ENCODE measurements at regions not wholly inside any gene's neighbourhood (a gene's known extent, or its start where the extent isn't known, plus 50 kb on each side); places are given as distances from the start of the nearest gene placed in this dataset.

GRCh38 chr6:51323056-51323455 lies 504.4 kb downstream of the TFAP2B start:
- no peak overlapping the region for H2AFZ ChIP-seq (ENCODE audit: low read length)
- no peaks in the 10 kb centered on the region for H3K36me3 ChIP-seq (replicated peaks in 1 of 2; ENCODE audit: control insufficient read depth in 1 of 2, insufficient read depth in 2 of 2, low read length in 2 of 2)
- no peaks in the 10 kb centered on the region for H4K20me1 ChIP-seq (ENCODE audit: insufficient read depth, low read length)
- no peaks in the 10 kb centered on the region for H3K4me1 ChIP-seq (ENCODE audit: insufficient read depth, low read length)
- CTCF ChIA-PET (ENCODE audit: low intra/inter-chr PET ratio, low total read pairs): no interaction called here
- FAIRE-seq (no peak), ATAC-seq (no peak), DNase-seq (ENCODE audit: low spot score) (no peak)
- TF ChIP-seq PLSCR1 (CRISPR knock-in tag; IDR thresholded peaks at IDR 0.05; ENCODE audit: borderline replicate concordance) (no peak), ZNF431 (CRISPR knock-in tag; IDR thresholded peaks at IDR 0.05; ENCODE audit: borderline replicate concordance, low read depth) (no peak), ZGPAT (CRISPR knock-in tag; IDR thresholded peaks at IDR 0.05) (no peak), ZNF337 (CRISPR knock-in tag; IDR thresholded peaks at IDR 0.05; ENCODE audit: borderline replicate concordance, low read depth) (no peak), PITX1 (CRISPR knock-in tag; IDR thresholded peaks at IDR 0.05) (no peak), ZNF674 (CRISPR knock-in tag; IDR thresholded peaks at IDR 0.05; ENCODE audit: low read depth) (no peak), ZNF451 (CRISPR knock-in tag; IDR thresholded peaks at IDR 0.05) (no peak), NR2F1 (CRISPR knock-in tag; IDR thresholded peaks at IDR 0.05) (no peak), ZFP41 (CRISPR knock-in tag; IDR thresholded peaks at IDR 0.05; ENCODE audit: borderline replicate concordance) (no peak), E2F2 (CRISPR knock-in tag; IDR thresholded peaks at IDR 0.05; ENCODE audit: borderline replicate concordance) (no peak), KAT2B (IDR thresholded peaks at IDR 0.05; ENCODE audit: borderline replicate concordance, low read depth, low read length) (no peak), TOPORS (CRISPR knock-in tag; IDR thresholded peaks at IDR 0.05) (no peak), SRY (CRISPR knock-in tag; IDR thresholded peaks at IDR 0.05) (no peak), NFKBIZ (CRISPR knock-in tag; IDR thresholded peaks at IDR 0.05) (no peak), ZNF800 (CRISPR knock-in tag; IDR thresholded peaks at IDR 0.05) (no peak), TRIM24 (CRISPR knock-in tag; IDR thresholded peaks at IDR 0.05) (no peak), THAP11 (CRISPR knock-in tag; IDR thresholded peaks at IDR 0.05) (no peak)
- TF ChIP-seq, protein P1, sequence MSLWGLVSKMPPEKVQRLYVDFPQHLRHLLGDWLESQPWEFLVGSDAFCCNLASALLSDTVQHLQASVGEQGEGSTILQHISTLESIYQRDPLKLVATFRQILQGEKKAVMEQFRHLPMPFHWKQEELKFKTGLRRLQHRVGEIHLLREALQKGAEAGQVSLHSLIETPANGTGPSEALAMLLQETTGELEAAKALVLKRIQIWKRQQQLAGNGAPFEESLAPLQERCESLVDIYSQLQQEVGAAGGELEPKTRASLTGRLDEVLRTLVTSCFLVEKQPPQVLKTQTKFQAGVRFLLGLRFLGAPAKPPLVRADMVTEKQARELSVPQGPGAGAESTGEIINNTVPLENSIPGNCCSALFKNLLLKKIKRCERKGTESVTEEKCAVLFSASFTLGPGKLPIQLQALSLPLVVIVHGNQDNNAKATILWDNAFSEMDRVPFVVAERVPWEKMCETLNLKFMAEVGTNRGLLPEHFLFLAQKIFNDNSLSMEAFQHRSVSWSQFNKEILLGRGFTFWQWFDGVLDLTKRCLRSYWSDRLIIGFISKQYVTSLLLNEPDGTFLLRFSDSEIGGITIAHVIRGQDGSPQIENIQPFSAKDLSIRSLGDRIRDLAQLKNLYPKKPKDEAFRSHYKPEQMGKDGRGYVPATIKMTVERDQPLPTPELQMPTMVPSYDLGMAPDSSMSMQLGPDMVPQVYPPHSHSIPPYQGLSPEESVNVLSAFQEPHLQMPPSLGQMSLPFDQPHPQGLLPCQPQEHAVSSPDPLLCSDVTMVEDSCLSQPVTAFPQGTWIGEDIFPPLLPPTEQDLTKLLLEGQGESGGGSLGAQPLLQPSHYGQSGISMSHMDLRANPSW (CRISPR knock-in tag; IDR thresholded peaks at IDR 0.05; ENCODE audit: borderline replicate concordance): no peak
- BruUV-seq (replicated peaks): no TSS peak
- H3K27ac ChIP-seq (ENCODE audit: extremely low read length, insufficient read depth, low read length): no peak overlapping the region
- no peaks in the 10 kb centered on the region for H3K9me3 ChIP-seq (ENCODE audit: low read length)
- H3K79me2 ChIP-seq (ENCODE audit: insufficient read depth, low read length): no peaks in the 10 kb centered on the region
- no peaks in the 10 kb centered on the region for H3K27me3 ChIP-seq (ENCODE audit: control insufficient read depth in 1 of 2, insufficient read depth in 2 of 2, low read length in 2 of 2)
- WGBS (ENCODE audit: low lambda C conversion rate): 0% methylated on average over 1 of the region's 1 CpG
- intact Hi-C loops (cut with micrococcal nuclease; ENCODE audit: unreplicated experiment) (no loop called here), in situ Hi-C loops (cut with HindIII; ENCODE audit: extremely low pct_ligation_motif_present, low pct_unique_long_range_greater_than_20kb) (no loop called here)
- H3K9ac ChIP-seq (ENCODE audit: insufficient read depth, low read depth, low read length): no peak overlapping the region
- no peak overlapping the region for H3K4me3 ChIP-seq (replicated peaks in 1 of 3; ENCODE audit: insufficient read depth in 1 of 3, low read depth in 2 of 3, low read length in 3 of 3)
- POLR2A ChIA-PET: no interaction called here
- no peak overlapping the region for H3K4me2 ChIP-seq (ENCODE audit: low read depth, low read length)
